Calu3 (cell line): ENCODE measurements at regions not wholly inside any gene's neighbourhood (a gene's known extent, or its start where the extent isn't known, plus 50 kb on each side); places are given as distances from the start of the nearest gene placed in this dataset.

ENCODE experiments used
- BruUV-seq: library from RNA; stranded (reverse); fragments of 400-500 nt; replicated peaks from 2 replicates; lab custom pipeline; 2021; lab: Mats Ljungman, UMichigan
- CTCF ChIA-PET: fragments of 300-600 bp; sonication (Branson Sonifier 250); formaldehyde crosslinking; loops from one replicate; lab custom pipeline; 2022; ENCODE audit warnings: antibody characterized with exemption; lab: Charles Lee
- DNase-seq: peaks from one replicate; pipeline ENCODE4 v3.0.0; 2022
- H3K27ac Mint-ChIP-seq: one replicate; pipeline ENCODE4 v1.8.0; 2022; ENCODE audit warnings: mixed read lengths; ENCODE audit not compliant: unreplicated experiment
- H3K27me3 Mint-ChIP-seq: one replicate; pipeline ENCODE4 v1.8.0; 2022; ENCODE audit warnings: mixed read lengths; ENCODE audit not compliant: unreplicated experiment
- H3K36me3 Mint-ChIP-seq: one replicate; pipeline ENCODE4 v1.8.0; 2022; ENCODE audit warnings: mild to moderate bottlenecking, moderate library complexity, mixed read lengths; ENCODE audit not compliant: insufficient read depth, unreplicated experiment
- H3K4me1 Mint-ChIP-seq: one replicate; pipeline ENCODE4 v1.8.0; 2022; ENCODE audit warnings: mild to moderate bottlenecking, low read depth, mixed read lengths; ENCODE audit not compliant: unreplicated experiment
- H3K4me3 Mint-ChIP-seq: one replicate; pipeline ENCODE4 v1.8.0; 2022; ENCODE audit warnings: mild to moderate bottlenecking, low read depth, moderate library complexity, mixed read lengths; ENCODE audit not compliant: unreplicated experiment
- H3K9me3 Mint-ChIP-seq: one replicate; pipeline ENCODE4 v1.8.0; 2022; ENCODE audit warnings: low read depth, mixed read lengths; ENCODE audit not compliant: unreplicated experiment
- CTCF ChIP-seq: fragments of 200-600 bp; IDR thresholded peaks from one replicate; pipeline ENCODE4 v1.8.0; 2022; ENCODE audit warnings: antibody characterized with exemption; ENCODE audit not compliant: unreplicated experiment
- intact Hi-C: fragments of 100-400 bp; cut with micrococcal nuclease; formaldehyde crosslinking; loops from one replicate; pipeline ENCODE4 v1.10.0; 2022; ENCODE audit not compliant: unreplicated experiment

GRCh38 chr20:57844626-57845596 lies 135.1 kb upstream of the PMEPA1 start:
- no peak for TF ChIP-seq CTCF
- Mint-ChIP-seq H3K36me3 (no peaks in the 10 kb centered on the region), H3K4me3 (no peak overlapping the region), H3K9me3 (peaks cover 2% of the 10 kb centered on the region), H3K27me3 (peaks cover 15% of the 10 kb centered on the region), H3K4me1 (peaks cover 10% of the 10 kb centered on the region), H3K27ac (no peak overlapping the region)
- CTCF ChIA-PET, result interaction anchor here (0.6 kb wide), 1 partner anchor 83 kb away, joined by 5 read pairs; no protein-coding TSS in a partner anchor
- BruUV-seq, result no TSS peak
- intact Hi-C loops, result no loop called here
- no peak for DNase-seq

DNA sequence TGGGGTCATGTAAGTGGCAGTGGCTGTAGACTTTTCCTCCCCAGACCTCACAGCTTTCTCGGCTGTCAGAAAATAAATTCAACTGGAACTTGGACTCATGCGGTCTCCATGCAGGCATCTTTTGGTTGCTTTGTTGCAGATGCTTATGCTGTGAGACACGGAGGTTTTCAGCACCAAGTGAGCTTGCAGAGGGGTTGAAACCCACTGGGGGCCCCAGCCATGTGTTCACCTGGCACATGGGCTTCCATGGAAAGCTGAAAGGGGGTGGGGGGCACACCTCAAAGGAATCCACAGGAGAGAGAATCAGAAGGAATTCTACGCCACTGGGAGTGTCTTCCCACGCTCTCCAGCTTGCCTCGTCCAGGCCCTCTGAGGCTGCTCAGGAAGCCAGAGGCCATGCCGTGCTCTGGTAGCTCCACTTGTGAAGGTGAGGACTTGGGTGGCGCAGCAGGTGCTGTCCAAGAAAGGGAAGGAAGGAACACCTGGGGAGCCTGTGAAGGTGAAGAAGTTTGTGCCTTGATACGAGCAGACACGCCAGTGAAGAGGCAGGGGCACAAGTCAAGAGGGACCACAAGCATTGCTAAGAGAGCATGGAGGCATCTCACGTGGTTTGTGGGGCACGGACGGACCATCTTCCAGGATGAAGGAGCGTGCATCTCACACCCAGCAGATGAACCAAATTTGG lies 134.3 kb upstream of the PMEPA1 start:
- CTCF ChIA-PET, result interaction anchor here (0.6 kb wide), 1 partner anchor 83 kb away, joined by 3 read pairs; no protein-coding TSS in a partner anchor

GRCh38 chr20:57842720-57843119 lies 132.9 kb upstream of the PMEPA1 start:
- no TSS peak for BruUV-seq
- CTCF ChIA-PET, result interaction anchor here (0.6 kb wide), 1 partner anchor 810 kb away, joined by 4 read pairs; no protein-coding TSS in a partner anchor
- H3K27me3 Mint-ChIP-seq, result peaks cover 15% of the 10 kb centered on the region
- no peak overlapping the region for H3K4me3 Mint-ChIP-seq
- peaks cover 2% of the 10 kb centered on the region for H3K9me3 Mint-ChIP-seq
- TF ChIP-seq CTCF, result no peak
- intact Hi-C loops, result no loop called here
- H3K4me1 Mint-ChIP-seq, result peaks cover 10% of the 10 kb centered on the region
- no peak for DNase-seq
- H3K27ac Mint-ChIP-seq, result no peak overlapping the region
- no peaks in the 10 kb centered on the region for H3K36me3 Mint-ChIP-seq

More for the DNA sequence above, 134.3 kb upstream of the PMEPA1 start:
- Mint-ChIP-seq H3K9me3 (peaks cover 2% of the 10 kb centered on the region), H3K36me3 (no peaks in the 10 kb centered on the region), H3K4me3 (no peak overlapping the region), H3K27ac (no peak overlapping the region), H3K4me1 (peaks cover 10% of the 10 kb centered on the region), H3K27me3 (peaks cover 15% of the 10 kb centered on the region)
- intact Hi-C loops, result no loop called here
- no TSS peak for BruUV-seq
- no peak for DNase-seq
- no peak for TF ChIP-seq CTCF

- no peak overlapping the region for H3K4me3 Mint-ChIP-seq
- DNase-seq, result no peak
- no TSS peak for BruUV-seq
- peaks cover 10% of the 10 kb centered on the region for H3K4me1 Mint-ChIP-seq
- no peak overlapping the region for H3K27ac Mint-ChIP-seq
- intact Hi-C loops, result no loop called here
- H3K9me3 Mint-ChIP-seq, result peaks cover 2% of the 10 kb centered on the region
- peaks cover 15% of the 10 kb centered on the region for H3K27me3 Mint-ChIP-seq
- TF ChIP-seq CTCF, result no peak
- CTCF ChIA-PET, result no interaction called here
- no peaks in the 10 kb centered on the region for H3K36me3 Mint-ChIP-seq
Observed at GRCh38 chr20:57841297-57841866, 131.6 kb upstream of the PMEPA1 start.
